Astrocyte of the cerebellum (primary cell): ENCODE measurements at regions not wholly inside any gene's neighbourhood (a gene's known extent, or its start where the extent isn't known, plus 50 kb on each side); places are given as distances from the start of the nearest gene placed in this dataset.

ENCODE experiments used
- DNase-seq: peaks from one replicate; pipeline ENCODE4 v3.0.0-alpha.2; 2011; ENCODE audit warnings: low read depth
- H3K4me3 ChIP-seq: 2 replicates; pipeline ENCODE4 v1.5.1; 2011; ENCODE audit warnings: mild to moderate bottlenecking, low read depth, low read length, moderate library complexity
- in situ Hi-C: cut with HindIII; loops from 2 replicates; pipeline ENCODE4 v1.10.0; 2017; ENCODE audit warnings: low sequenced_read_pairs
- TF ChIP-seq, protein P1 (sequence below): IDR thresholded peaks from 2 replicates; pipeline ENCODE4 v1.5.1; 2012; ENCODE audit warnings: low read length, low read depth, moderate library complexity, mild to moderate bottlenecking; ENCODE audit errors: missing control alignments

DNA sequence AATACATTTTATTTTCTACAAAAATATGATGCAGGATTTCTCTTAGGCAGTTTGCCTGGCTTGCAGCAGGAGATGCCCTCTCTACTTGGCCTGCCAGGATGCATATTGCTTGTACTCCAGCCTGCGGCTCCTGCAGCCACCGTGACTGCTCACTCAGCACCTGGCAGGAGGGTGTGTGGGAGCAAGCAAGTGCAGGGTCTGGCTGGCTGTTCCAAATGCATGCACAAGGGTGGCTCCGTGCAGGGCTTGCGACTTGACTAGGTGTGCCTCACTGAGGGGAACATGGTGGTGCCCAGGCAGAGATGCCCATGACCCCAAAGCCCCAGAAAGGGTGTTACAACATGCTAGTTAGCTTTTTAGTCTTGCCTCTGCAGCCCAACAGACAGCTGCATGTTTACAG is 1240.2 kb upstream of the ALCAM start:
- DNase-seq = no peak
- TF ChIP-seq, protein P1, sequence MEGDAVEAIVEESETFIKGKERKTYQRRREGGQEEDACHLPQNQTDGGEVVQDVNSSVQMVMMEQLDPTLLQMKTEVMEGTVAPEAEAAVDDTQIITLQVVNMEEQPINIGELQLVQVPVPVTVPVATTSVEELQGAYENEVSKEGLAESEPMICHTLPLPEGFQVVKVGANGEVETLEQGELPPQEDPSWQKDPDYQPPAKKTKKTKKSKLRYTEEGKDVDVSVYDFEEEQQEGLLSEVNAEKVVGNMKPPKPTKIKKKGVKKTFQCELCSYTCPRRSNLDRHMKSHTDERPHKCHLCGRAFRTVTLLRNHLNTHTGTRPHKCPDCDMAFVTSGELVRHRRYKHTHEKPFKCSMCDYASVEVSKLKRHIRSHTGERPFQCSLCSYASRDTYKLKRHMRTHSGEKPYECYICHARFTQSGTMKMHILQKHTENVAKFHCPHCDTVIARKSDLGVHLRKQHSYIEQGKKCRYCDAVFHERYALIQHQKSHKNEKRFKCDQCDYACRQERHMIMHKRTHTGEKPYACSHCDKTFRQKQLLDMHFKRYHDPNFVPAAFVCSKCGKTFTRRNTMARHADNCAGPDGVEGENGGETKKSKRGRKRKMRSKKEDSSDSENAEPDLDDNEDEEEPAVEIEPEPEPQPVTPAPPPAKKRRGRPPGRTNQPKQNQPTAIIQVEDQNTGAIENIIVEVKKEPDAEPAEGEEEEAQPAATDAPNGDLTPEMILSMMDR = no peak
- in situ Hi-C loops = no loop called here
- no peak overlapping the region for H3K4me3 ChIP-seq

DNA sequence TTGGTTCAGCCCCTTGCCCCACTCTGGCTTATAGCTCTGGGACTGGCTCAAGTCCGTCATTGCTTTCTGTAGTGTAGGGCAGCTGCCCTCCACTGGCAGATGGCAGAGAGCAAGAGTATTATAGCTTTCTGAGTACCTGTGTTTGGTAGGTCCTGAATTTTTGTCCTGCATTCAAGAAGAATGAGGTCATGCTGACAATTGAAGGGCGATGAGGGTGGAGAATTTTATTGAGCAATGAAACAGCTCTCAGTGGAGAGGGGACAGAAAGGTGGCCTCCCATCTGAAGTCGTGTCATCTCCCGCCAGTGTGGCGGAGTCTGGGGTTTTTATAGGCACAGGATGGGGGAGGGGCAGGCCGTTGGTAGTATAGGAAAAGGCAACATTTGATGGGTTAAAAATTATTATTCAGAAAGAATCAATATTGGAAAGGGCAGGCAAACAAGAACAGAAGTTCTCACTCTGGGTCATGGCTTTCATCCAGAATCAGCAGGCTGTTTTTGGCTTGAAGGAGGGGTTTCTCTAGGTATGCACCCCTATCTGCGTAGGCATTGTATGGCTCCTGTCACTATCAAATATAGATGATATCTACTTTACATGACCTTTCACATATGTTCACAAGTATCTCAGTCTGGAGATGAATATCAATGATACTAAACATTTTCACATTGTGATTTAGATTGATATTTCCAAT is 1239.7 kb upstream of the ALCAM start:
- H3K4me3 ChIP-seq = no peak overlapping the region
- TF ChIP-seq, protein P1 = no peak
- no peak for DNase-seq
- in situ Hi-C loops = no loop called here

DNA sequence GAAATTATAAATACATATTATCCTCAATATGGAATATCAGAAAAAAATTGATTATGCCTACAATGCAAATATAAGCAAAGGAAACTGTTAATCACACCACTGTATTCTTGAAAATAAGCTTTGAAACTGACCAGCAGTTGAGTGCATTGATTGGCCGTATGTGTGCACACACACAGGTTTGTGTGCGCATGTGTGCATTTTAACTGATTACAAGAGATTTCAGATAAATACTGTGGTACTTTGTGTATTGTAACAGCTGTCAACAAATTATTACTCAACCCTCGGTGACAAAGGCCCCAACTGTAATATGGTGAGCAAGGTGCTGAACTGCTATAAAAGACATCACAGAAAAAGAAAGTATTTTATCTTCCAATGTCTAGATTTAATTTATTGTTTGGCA is 1238.9 kb upstream of the ALCAM start:
- in situ Hi-C loops = no loop called here
- no peak overlapping the region for H3K4me3 ChIP-seq
- DNase-seq = no peak
- TF ChIP-seq, protein P1 = no peak

DNA sequence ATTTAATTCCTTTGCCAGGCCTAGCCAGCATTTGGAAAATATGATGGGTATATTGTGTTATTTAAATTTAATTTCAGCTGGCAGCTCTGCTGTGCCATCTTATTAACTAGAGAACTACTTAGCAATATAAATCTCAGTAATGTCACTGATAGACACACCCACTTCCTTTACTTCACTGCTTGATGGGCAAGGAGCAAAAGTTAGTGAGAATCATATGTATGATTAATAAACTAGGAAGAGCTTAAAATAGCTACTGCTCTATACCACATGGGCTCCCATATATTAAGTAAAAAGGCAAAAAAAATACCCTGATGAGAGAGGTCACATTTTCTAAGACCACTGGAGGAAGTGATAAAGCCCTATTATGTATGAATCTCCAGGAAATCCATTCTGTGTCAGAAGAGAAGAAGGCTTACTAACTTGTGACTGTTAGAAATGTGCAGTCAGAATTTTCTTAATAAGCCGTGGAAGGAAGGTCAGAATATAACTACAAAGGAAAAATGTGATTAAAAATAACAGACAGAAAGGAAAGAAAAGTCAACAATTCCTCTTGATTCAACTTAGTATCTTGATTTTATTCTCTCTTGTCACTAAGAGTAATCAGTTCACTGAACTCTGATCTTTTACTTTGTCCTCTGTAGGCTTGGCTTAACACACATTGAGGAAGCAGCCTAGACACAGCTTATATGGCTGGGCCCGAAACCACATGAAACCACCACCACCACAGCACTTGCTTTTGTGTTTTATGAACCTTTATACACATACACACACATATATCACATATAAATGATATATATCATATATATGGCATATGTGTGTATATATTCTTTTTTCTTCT is 1233.9 kb upstream of the ALCAM start:
- no peak overlapping the region for H3K4me3 ChIP-seq
- TF ChIP-seq, protein P1 = no peak
- in situ Hi-C loops = loop anchor here (5.0 kb wide), 1 partner anchor 100 kb away; no protein-coding TSS in a partner anchor
- DNase-seq = no peak

DNA sequence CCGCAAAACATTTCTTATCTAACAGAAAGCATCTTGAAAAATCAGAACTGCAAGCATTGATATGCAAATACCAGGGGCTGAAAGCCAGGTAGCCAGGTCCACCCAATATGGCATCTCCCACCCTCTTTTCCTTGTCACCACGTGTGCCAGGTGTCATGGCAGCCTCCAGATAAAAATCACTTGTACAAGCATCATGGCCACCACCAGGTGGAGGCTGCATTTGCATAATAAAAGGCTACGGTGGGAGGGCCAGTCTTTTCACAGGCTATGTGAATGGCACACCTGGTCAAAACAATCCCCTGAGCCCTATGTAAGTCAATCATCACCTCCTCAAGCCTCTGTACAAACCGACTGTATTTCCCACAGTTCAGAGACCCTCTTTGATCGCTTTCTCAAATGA is 1233.1 kb upstream of the ALCAM start:
- H3K4me3 ChIP-seq = no peak overlapping the region
- no peak for DNase-seq
- TF ChIP-seq, protein P1 = no peak
- in situ Hi-C loops = loop anchor here (5.0 kb wide), 1 partner anchor 99 kb away; no protein-coding TSS in a partner anchor

DNA sequence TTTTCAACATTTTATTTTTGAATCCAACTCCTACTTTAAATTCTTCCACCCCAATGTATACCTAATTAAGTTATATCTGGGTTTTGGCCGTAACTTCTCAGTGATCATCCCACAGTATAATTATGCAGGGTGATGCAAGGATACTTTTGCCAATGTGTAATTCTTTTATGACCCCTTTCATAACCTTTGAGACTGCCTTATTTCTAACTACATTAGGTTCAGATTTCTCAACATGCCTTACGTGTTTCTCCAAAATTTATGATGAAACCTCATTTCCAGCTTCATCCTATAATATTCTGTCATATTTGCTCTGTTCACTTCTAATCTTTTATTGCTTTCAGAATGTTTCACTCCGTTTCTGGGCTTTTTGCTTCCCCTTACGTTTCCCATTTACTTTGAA is 1229.6 kb upstream of the ALCAM start:
- in situ Hi-C loops = no loop called here
- H3K4me3 ChIP-seq = no peak overlapping the region
- DNase-seq = no peak
- TF ChIP-seq, protein P1 = no peak
